GM12875 (cell line): ENCODE measurements at regions not wholly inside any gene's neighbourhood (a gene's known extent, or its start where the extent isn't known, plus 50 kb on each side); places are given as distances from the start of the nearest gene placed in this dataset.

Source experiments
- H3K4me3 ChIP-seq: one replicate; pipeline ENCODE4 v1.5.1; 2011; ENCODE audit warnings: low read depth, low read length, control low read depth
- CTCF ChIP-seq: IDR thresholded peaks from 2 replicates; pipeline ENCODE4 v1.5.1; 2011; ENCODE audit warnings: low read depth, mild to moderate bottlenecking, control low read depth, inconsistent platforms, low read length, moderate library complexity, borderline replicate concordance; ENCODE audit not compliant: insufficient read depth

GRCh38 chr1:234898455-234899033 lies 230.1 kb downstream of the TOMM20 start:
- TF ChIP-seq CTCF = no peak

GRCh38 chr1:234897754-234898454 lies 230.7 kb downstream of the TOMM20 start:
- no peak overlapping the region for H3K4me3 ChIP-seq
- no peak for TF ChIP-seq CTCF

More at GRCh38 chr1:234898455-234899033, 230.1 kb downstream of the TOMM20 start:
- no peak overlapping the region for H3K4me3 ChIP-seq

GRCh38 chr1:234897390-234897749 lies 231.3 kb downstream of the TOMM20 start:
- no peak overlapping the region for H3K4me3 ChIP-seq
- TF ChIP-seq CTCF = no peak

GRCh38 chr1:234896477-234897389 lies 231.9 kb downstream of the TOMM20 start:
- TF ChIP-seq CTCF = no peak
- H3K4me3 ChIP-seq = no peak overlapping the region

GRCh38 chr1:234893725-234894630 lies 234.7 kb downstream of the TOMM20 start:
- no peak overlapping the region for H3K4me3 ChIP-seq
- TF ChIP-seq CTCF = no peak

GRCh38 chr1:234893359-234893724 lies 235.3 kb downstream of the TOMM20 start:
- no peak for TF ChIP-seq CTCF
- no peak overlapping the region for H3K4me3 ChIP-seq
